Activated CD4-positive, alpha-beta T cell treated with anti-CD3 and anti-CD28 coated beads, Interleukin-2, amount 10 ng/mL, durations not matched to agents 24 days and 14 days (primary cell): ENCODE measurements at regions not wholly inside any gene's neighbourhood (a gene's known extent, or its start where the extent isn't known, plus 50 kb on each side); places are given as distances from the start of the nearest gene placed in this dataset.

Experiments
- DNase-seq: peaks from one replicate; pipeline ENCODE4 v3.0.0; 2022
- H3K27ac Mint-ChIP-seq: one replicate; pipeline ENCODE4 v1.8.0; 2022; ENCODE audit warnings: mild to moderate bottlenecking, mixed read lengths
- H3K27me3 Mint-ChIP-seq: one replicate; pipeline ENCODE4 v1.8.0; 2022; ENCODE audit warnings: mixed read lengths
- H3K36me3 Mint-ChIP-seq: one replicate; pipeline ENCODE4 v1.8.0; 2022; ENCODE audit warnings: low read depth, mild to moderate bottlenecking, mixed read lengths
- H3K4me1 Mint-ChIP-seq: one replicate; pipeline ENCODE4 v1.8.0; 2021; ENCODE audit warnings: mixed read lengths
- H3K4me3 Mint-ChIP-seq: one replicate; pipeline ENCODE4 v1.8.0; 2022; ENCODE audit warnings: mild to moderate bottlenecking, moderate library complexity, mixed read lengths
- H3K9me3 Mint-ChIP-seq: one replicate; pipeline ENCODE4 v1.8.0; 2021; ENCODE audit warnings: mixed read lengths
- intact Hi-C: fragments of 100-400 bp; cut with micrococcal nuclease; formaldehyde crosslinking; loops from one replicate; pipeline ENCODE4 v1.15.1; 2023

DNA sequence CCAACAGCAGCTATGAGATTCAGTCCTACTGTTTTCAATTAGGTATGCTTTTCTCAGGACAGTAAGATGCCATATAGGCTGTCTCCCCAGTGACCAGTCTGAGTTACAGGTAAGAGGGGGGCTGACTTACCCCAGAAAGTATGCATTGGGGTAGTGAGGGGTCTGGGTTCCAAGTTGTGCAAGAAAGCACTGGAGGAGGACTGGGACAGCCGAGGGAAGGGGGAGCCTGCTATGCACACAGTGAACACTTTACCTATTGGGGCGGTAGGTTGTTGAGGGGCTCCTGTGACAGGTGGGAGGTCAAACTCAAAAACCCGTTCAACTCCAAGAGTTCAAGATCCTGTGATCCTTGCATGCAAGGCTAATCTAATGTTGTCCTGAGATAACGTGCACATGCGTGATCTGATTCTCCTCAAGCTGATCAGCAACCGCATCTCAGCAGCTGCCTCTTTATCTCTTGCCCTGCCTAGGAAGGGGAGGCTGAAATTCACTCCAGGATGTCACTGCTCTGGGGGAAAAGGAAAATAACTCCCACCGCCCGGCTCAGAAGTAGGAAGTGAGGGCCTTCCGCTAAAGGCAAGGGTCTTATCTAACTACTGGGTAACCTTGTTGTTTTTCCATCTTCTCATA lies 108.8 kb upstream of the KIT start:
- H3K27me3 Mint-ChIP-seq, result no peaks in the 10 kb centered on the region
- peaks cover 4% of the 10 kb centered on the region for H3K4me1 Mint-ChIP-seq
- no peaks in the 10 kb centered on the region for H3K9me3 Mint-ChIP-seq
- H3K27ac Mint-ChIP-seq, result no peak overlapping the region
- DNase-seq, result no peak
- intact Hi-C loops, result loop anchor here (1.0 to 5.0 kb wide), 4 partner anchors 234 to 998 kb away; partner anchors contain the start of gene CLOCK
- H3K4me3 Mint-ChIP-seq, result no peak overlapping the region
- no peaks in the 10 kb centered on the region for H3K36me3 Mint-ChIP-seq

DNA sequence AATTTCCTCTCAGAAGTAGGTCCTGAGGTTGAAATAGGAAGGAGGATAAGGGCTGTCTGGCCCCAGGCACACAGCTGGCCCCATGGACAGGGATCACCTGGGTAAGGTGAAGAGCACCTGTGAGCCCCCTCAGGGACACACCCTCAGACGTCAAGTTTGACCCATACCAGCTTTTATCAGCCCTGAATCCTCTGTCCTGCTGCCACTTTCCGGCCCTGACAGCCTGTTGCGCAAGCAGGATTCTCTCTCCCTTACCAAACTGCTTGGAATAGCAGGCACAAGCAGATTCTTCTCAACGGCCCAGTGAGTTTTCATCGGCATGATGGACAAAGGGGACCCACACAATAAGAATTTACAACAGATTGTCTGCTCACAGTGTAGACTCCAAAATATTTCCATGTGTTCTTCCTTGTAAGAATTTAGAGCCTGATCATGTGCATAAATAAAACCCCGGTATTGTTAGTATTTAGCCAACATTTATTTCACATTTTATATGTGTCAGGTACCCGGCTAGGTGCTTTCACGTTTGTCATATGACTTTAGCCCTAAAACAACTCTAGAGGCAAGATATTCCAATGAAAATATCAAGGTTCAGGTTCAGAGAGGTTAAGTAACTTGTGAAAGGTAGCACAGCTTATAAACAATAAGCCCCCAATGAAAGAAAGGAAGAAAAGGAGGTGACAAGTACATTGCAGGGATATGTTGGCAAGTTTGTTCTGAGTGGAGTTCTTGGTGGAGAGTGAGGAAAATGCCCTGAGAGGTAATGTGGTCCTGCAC lies 107.2 kb upstream of the KIT start:
- Mint-ChIP-seq H3K27me3 (no peaks in the 10 kb centered on the region), H3K4me1 (peaks cover 4% of the 10 kb centered on the region), H3K4me3 (no peak overlapping the region), H3K9me3 (no peaks in the 10 kb centered on the region), H3K27ac (no peak overlapping the region), H3K36me3 (no peaks in the 10 kb centered on the region)
- DNase-seq, result no peak
- intact Hi-C loops, result no loop called here

DNA sequence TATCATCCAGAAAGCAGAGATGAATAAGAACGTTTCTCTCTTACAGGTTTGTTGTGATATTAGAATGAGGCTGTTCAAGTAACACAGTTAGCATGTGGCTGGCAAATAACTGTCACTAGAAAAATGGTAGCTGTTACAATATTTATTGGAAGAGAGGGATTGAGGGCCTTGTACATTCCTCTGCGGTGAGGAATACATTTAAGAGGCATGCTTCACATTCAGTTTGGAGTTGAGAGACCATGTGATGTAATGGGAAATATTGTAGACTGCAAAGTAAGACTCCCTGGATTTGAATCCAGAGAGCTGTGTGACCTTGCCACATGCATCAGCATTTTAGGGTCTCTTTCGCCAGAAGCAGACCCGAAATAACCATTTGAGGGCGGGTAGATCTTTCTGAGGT lies 104.8 kb upstream of the KIT start:
- intact Hi-C loops, result no loop called here
- Mint-ChIP-seq H3K27ac (no peak overlapping the region), H3K4me3 (no peak overlapping the region), H3K27me3 (no peaks in the 10 kb centered on the region), H3K9me3 (no peaks in the 10 kb centered on the region), H3K36me3 (no peaks in the 10 kb centered on the region), H3K4me1 (no peaks in the 10 kb centered on the region)
- no peak for DNase-seq

DNA sequence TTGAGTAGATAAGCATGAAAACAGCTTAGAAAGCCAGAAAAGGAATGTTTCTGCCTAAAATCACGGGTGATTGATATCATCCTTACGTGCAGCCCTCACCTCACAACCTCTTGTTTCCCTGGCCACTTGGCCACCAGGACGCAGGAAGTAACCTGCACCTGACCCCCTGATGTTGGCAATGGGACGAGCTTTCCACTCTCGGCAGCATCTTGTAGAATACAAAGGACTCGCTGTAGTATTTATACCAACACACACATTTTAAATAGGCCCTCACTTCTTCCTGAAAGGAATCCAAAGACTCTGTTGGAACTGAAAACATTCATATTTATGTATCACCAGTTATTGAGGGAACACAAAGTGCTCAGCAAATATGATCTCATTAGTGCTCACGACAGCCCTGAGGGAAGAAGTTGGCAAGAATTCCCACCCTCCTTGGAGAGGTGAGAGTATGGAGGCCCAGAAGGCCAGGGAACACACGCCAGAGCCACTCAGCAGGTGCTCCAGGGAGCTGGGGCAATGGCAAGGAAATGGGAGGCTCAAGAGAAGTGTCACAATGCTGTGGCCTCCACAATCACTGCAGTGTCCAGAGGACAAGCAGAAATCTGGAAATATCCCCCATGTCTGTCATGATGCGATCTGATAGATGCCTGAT lies 103.3 kb upstream of the KIT start:
- H3K4me3 Mint-ChIP-seq, result no peak overlapping the region
- H3K4me1 Mint-ChIP-seq, result no peaks in the 10 kb centered on the region
- no peaks in the 10 kb centered on the region for H3K36me3 Mint-ChIP-seq
- H3K9me3 Mint-ChIP-seq, result no peaks in the 10 kb centered on the region
- intact Hi-C loops, result no loop called here
- no peaks in the 10 kb centered on the region for H3K27me3 Mint-ChIP-seq
- no peak for DNase-seq
- no peak overlapping the region for H3K27ac Mint-ChIP-seq

DNA sequence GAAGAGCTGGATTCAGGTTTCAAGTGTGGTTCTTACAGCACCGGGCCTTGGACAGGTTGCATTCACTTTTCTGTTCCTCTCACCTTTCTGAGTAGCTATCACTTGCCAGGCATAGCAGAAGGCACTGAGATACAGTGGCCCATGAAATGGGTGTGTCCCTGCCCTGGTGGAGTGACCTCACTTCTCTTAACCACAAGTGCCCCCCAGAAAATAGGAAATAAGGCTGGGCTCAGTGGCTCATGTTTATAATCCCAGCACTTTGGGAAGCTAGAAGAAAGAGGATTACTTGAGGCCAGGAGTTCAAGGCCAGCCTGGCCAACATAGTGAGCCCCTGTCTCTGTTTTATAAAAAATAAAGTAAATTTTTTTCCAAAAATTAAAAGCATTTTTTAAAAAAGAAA lies 101.7 kb upstream of the KIT start:
- intact Hi-C loops, result no loop called here
- H3K27ac Mint-ChIP-seq, result no peak overlapping the region
- no peaks in the 10 kb centered on the region for H3K9me3 Mint-ChIP-seq
- H3K4me1 Mint-ChIP-seq, result no peaks in the 10 kb centered on the region
- H3K27me3 Mint-ChIP-seq, result peaks cover 5% of the 10 kb centered on the region
- no peak for DNase-seq
- no peaks in the 10 kb centered on the region for H3K36me3 Mint-ChIP-seq
- no peak overlapping the region for H3K4me3 Mint-ChIP-seq

DNA sequence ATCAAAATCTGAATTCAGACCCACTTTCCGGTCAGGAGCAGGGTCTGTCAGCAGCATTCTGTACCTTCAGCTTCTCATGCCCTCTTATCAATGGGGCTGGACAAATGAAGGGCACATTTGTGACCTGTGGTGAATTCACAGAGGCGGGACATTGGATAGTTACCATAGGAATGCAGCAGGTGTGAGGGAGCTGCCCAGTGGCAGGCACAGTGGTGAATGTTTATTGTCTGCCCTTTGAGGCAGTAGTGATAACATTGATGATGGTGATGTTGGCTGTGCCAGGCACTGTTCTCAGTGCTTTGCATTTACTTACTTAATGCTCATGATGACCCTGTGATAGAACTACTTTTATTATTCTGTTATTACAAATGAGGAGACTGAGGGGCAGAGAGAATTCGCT lies 101.2 kb upstream of the KIT start:
- no peak for DNase-seq
- H3K36me3 Mint-ChIP-seq, result no peaks in the 10 kb centered on the region
- no peak overlapping the region for H3K4me3 Mint-ChIP-seq
- H3K4me1 Mint-ChIP-seq, result no peaks in the 10 kb centered on the region
- peaks cover 5% of the 10 kb centered on the region for H3K27me3 Mint-ChIP-seq
- H3K27ac Mint-ChIP-seq, result no peak overlapping the region
- no peaks in the 10 kb centered on the region for H3K9me3 Mint-ChIP-seq
- intact Hi-C loops, result no loop called here

DNA sequence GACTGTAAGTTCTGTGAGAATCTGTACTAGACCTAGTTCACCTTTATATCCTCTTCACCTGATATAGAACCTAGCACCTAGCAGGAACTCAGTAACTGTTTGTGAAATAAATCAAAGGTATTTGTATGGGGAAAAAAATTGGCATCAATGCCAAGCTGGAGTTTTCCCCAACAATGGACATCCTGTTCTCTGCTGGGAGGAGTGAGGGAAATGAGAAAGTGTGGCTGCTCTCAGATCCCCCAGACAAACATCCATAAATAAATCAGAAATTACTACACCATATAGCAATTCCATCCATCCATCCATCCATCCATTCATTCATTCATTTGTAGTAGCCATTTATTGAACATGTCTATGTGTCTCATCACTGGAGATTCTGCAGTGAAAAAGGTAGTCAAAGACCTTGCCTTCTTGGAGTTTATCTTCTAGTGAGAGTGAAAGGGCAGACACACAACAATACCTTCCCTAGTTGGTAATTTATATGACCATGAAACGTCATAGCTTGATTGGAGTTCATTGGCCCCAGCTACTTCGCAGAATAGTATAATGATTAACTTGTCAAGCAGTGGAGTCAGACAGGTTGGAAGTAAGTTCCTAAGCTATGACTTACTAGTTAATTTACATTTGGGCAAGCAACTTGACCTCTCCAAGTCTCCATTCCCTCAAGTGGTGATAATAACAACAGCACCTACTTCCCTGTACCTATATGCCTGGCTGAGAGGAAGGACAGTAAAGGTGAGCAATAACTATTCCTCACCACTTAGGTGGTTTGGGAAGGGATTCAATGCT lies 98.7 kb upstream of the KIT start:
- H3K36me3 Mint-ChIP-seq, result no peaks in the 10 kb centered on the region
- intact Hi-C loops, result no loop called here
- H3K27me3 Mint-ChIP-seq, result peaks cover 5% of the 10 kb centered on the region
- no peaks in the 10 kb centered on the region for H3K9me3 Mint-ChIP-seq
- H3K4me3 Mint-ChIP-seq, result no peak overlapping the region
- H3K4me1 Mint-ChIP-seq, result no peaks in the 10 kb centered on the region
- DNase-seq, result no peak
- H3K27ac Mint-ChIP-seq, result no peak overlapping the region

DNA sequence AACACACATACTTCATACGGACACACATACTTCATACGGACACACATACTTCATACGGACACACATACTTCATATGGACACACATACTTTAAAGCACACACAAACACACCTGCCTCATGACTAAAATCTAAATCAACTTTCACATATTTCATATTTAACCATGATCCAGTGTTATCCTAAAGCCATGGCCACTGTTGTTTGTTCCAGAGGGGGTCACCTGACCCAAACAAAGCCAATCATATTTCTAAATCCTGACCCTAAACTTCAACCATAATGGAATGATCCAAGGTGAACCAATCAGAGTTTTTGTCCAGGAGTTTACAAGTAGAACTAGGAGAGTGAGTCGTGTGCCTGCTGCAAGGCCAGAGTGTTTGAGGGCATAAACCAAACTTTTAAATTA lies 97.2 kb upstream of the KIT start:
- no peaks in the 10 kb centered on the region for H3K9me3 Mint-ChIP-seq
- no peaks in the 10 kb centered on the region for H3K4me1 Mint-ChIP-seq
- H3K27ac Mint-ChIP-seq, result no peak overlapping the region
- no peak for DNase-seq
- H3K27me3 Mint-ChIP-seq, result peaks cover 5% of the 10 kb centered on the region
- no peaks in the 10 kb centered on the region for H3K36me3 Mint-ChIP-seq
- intact Hi-C loops, result no loop called here
- no peak overlapping the region for H3K4me3 Mint-ChIP-seq

DNA sequence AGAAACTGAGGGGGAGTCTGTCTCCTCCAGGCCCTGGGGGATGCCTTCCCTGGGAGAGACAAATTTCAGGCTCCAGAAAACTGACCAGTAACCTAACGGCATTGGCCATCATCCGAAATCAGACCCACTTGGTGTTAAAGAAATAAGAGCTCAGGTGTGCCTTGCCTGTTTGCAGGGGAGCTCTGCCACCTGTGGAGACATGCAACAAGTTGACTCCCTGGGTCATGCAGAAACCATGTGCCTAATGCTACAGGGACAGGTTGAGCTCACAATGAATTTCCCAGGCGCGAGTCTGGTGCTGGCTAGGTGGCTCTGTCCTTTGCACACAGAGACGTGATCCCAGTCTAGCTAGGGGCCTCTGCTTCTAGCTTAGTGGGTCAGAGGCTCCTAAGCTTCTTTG lies 95.8 kb upstream of the KIT start:
- Mint-ChIP-seq H3K36me3 (no peaks in the 10 kb centered on the region), H3K27me3 (peaks cover 5% of the 10 kb centered on the region), H3K4me1 (peaks cover 2% of the 10 kb centered on the region), H3K4me3 (no peak overlapping the region), H3K27ac (no peak overlapping the region), H3K9me3 (no peaks in the 10 kb centered on the region)
- DNase-seq, result no peak
- intact Hi-C loops, result no loop called here

DNA sequence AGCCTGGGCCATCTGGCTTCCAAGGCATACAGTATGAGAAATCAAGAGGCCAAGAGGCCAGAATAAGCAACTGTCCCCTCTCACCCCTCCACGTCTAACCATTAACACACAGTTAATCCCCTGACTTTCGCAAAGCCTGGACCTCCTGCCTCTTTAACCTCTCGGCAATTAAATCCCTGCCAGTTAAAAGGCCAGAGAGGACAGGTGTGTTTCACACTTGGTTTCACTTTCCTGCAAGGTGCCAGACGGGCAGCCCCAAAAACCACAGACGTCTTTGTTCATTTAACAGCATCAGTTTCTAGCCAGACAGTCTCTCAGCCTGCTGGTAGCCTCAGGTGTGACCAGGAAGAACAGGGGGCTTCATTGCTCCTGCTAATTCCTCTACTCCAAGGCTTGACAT lies 91.1 kb upstream of the KIT start:
- Mint-ChIP-seq H3K4me1 (peaks cover 2% of the 10 kb centered on the region), H3K36me3 (no peaks in the 10 kb centered on the region), H3K4me3 (no peak overlapping the region), H3K9me3 (no peaks in the 10 kb centered on the region), H3K27ac (no peak overlapping the region), H3K27me3 (peaks cover 2% of the 10 kb centered on the region)
- DNase-seq, result no peak
- intact Hi-C loops, result no loop called here

DNA sequence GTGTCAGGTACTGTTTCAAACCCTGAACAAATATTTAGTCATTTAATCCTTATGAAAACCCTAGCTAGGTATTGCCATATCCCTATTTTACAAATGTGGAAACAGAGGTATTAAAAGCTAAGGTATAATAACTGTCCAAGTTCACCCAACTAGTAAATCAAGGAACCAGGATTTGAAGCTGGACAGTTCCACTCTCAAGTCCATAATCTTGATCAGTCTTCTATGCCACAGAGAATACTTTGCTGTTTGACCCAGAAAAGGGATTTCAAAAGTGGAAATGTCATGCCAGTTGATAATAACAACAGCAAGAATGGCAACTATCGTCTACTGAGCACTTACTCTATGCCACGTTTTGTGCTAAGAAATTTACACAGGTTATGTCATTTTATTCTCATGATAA lies 90.4 kb upstream of the KIT start:
- Mint-ChIP-seq H3K9me3 (no peaks in the 10 kb centered on the region), H3K4me1 (peaks cover 2% of the 10 kb centered on the region), H3K36me3 (no peaks in the 10 kb centered on the region), H3K27ac (no peak overlapping the region), H3K4me3 (no peak overlapping the region), H3K27me3 (peaks cover 2% of the 10 kb centered on the region)
- DNase-seq, result no peak
- intact Hi-C loops, result no loop called here

DNA sequence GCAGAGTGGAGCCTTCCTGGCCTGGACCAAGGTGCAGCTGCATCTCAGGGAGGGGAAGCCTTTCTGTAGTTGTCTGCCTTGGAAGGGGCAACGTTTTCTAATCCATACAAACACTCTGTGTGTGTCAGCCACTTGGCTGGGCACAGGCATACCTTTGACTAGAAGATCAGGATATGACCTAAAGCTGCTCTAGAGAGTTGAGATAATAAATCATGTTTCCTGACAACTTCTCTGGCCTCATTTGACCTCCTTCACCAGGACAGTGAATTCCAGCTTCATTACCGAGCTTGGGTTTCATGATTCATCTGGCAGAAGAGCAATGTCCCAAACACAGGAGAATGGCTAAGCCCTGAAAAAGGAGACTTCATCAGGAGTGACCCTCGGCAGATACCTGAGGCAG lies 89.6 kb upstream of the KIT start:
- intact Hi-C loops, result no loop called here
- Mint-ChIP-seq H3K9me3 (no peaks in the 10 kb centered on the region), H3K4me3 (no peak overlapping the region)

DNA sequence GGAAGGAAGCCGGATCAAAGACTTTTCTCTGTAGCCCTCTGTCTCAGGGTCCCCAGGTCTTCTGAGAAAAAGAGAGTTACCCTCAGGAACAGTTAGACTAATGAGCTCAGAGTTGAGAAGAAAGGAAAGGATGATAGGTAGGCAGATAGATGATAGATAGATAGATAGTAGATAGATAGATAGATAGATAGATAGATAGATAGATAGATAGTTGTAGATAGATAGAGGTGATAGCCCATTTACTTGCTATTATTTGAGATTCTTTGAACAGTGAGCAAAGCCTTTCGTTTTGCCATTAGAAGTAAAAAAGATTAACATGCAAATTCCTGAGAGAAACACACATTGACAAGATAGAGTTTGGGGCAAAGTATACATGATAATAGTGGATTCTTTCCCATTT lies 86.9 kb upstream of the KIT start:
- Mint-ChIP-seq H3K9me3 (no peaks in the 10 kb centered on the region), H3K4me3 (no peak overlapping the region), H3K27me3 (peaks cover 2% of the 10 kb centered on the region), H3K27ac (no peak overlapping the region), H3K36me3 (no peaks in the 10 kb centered on the region), H3K4me1 (peaks cover 2% of the 10 kb centered on the region)
- DNase-seq, result no peak
- intact Hi-C loops, result no loop called here

More for the DNA sequence above, 89.6 kb upstream of the KIT start:
- Mint-ChIP-seq H3K27ac (no peak overlapping the region), H3K27me3 (peaks cover 2% of the 10 kb centered on the region), H3K4me1 (peaks cover 2% of the 10 kb centered on the region), H3K36me3 (no peaks in the 10 kb centered on the region)
- DNase-seq, result no peak
